ENCODE measurements at regions not wholly inside any gene's neighbourhood (a gene's known extent, or its start where the extent isn't known, plus 50 kb on each side); places are given as distances from the start of the nearest gene placed in this dataset.

- DNase-seq: no peak
These were observed 109.9 kb downstream of the RBFOX3 start for GRCh38 chr17:79500745-79501618.

- DNase-seq: no peak
These were observed 112.0 kb downstream of the RBFOX3 start for GRCh38 chr17:79498854-79499253.

GRCh38 chr17:79497777-79498348 is 113.0 kb downstream of the RBFOX3 start:
- DNase-seq: no peak

- DNase-seq: no peak
These were observed 114.3 kb downstream of the RBFOX3 start for GRCh38 chr17:79496422-79497005.

- no peak for DNase-seq
These were observed 115.2 kb downstream of the RBFOX3 start for GRCh38 chr17:79495665-79496064.

- no peak for DNase-seq
These were observed 119.8 kb downstream of the RBFOX3 start for GRCh38 chr17:79491006-79491405.

GRCh38 chr17:79490530-79490929 is 120.3 kb downstream of the RBFOX3 start:
- DNase-seq: no peak

- DNase-seq: no peak
These were observed 123.7 kb downstream of the RBFOX3 start for GRCh38 chr17:79487149-79487548.

- no peak for DNase-seq
These were observed 124.9 kb downstream of the RBFOX3 start for GRCh38 chr17:79485991-79486390.

GRCh38 chr17:79485419-79485985 is 125.3 kb downstream of the RBFOX3 start:
- DNase-seq: no peak

- DNase-seq: no peak
These were observed 126.0 kb downstream of the RBFOX3 start for GRCh38 chr17:79484600-79485418.

- no peak for DNase-seq
These were observed 127.0 kb downstream of the RBFOX3 start for GRCh38 chr17:79483842-79484241.

- no peak for DNase-seq
These were observed 127.9 kb downstream of the RBFOX3 start for GRCh38 chr17:79482727-79483521.

GRCh38 chr17:79479876-79480275 is 131.0 kb downstream of the RBFOX3 start:
- DNase-seq: no peak

GRCh38 chr17:79478841-79479240 is 132.0 kb downstream of the RBFOX3 start:
- no peak for DNase-seq

- DNase-seq: no peak
These were observed 132.8 kb downstream of the RBFOX3 start for GRCh38 chr17:79478051-79478461.

GRCh38 chr17:79476074-79476652 is 134.7 kb downstream of the RBFOX3 start:
- DNase-seq: no peak

- no peak for DNase-seq
These were observed 136.9 kb downstream of the RBFOX3 start for GRCh38 chr17:79473876-79474440.

- no peak for DNase-seq
These were observed 137.6 kb downstream of the RBFOX3 start for GRCh38 chr17:79473111-79473875.

- DNase-seq: no peak
These were observed 140.1 kb downstream of the RBFOX3 start for GRCh38 chr17:79470754-79471153.
